22Rv1 (cell line): ENCODE measurements at regions not wholly inside any gene's neighbourhood (a gene's known extent, or its start where the extent isn't known, plus 50 kb on each side); places are given as distances from the start of the nearest gene placed in this dataset.

Experiments
- ZFX ChIP-seq: fragments of 450-650 bp; IDR thresholded peaks from 2 replicates; pipeline ENCODE4 v1.6.1; 2017; ENCODE audit warnings: antibody characterized with exemption, borderline replicate concordance
- TF ChIP-seq, protein P1 (sequence below): fragments of 450-650 bp; IDR thresholded peaks from 2 replicates; pipeline ENCODE4 v1.5.1; 2017; ENCODE audit warnings: mild to moderate bottlenecking

DNA sequence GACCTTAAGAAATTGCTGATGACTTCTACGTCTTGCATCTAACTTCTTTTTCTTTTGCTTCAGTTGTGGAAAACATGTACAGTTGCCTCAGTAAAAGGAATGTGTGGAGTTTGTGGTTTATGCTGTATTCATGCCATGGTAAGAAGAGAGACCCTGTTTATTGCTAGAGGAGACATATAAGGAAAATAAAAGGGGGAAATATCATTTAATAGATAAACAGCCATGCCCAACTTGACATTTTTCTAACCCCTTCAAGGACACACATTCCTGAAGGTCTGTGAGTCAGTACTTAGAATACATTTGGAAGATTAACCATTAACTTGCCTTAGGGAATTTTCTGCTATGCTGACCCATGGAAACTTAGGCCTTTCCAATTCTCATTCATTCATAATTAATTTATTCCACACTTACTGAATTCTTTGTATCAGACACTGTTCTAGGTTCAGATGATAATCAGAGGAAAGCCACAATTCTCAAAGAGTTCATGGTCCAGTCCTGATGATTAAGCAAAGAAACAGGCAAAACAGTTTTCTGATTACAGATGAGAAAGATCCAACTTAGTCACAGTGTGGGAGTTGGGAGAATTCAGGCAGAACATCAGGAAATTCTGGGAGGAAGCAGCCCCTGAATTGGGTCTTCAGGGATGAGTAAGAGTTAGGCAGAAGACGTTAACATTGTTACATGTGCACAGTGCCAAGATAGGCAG lies 329.8 kb upstream of the RASGRP1 start:
- TF ChIP-seq, protein P1, sequence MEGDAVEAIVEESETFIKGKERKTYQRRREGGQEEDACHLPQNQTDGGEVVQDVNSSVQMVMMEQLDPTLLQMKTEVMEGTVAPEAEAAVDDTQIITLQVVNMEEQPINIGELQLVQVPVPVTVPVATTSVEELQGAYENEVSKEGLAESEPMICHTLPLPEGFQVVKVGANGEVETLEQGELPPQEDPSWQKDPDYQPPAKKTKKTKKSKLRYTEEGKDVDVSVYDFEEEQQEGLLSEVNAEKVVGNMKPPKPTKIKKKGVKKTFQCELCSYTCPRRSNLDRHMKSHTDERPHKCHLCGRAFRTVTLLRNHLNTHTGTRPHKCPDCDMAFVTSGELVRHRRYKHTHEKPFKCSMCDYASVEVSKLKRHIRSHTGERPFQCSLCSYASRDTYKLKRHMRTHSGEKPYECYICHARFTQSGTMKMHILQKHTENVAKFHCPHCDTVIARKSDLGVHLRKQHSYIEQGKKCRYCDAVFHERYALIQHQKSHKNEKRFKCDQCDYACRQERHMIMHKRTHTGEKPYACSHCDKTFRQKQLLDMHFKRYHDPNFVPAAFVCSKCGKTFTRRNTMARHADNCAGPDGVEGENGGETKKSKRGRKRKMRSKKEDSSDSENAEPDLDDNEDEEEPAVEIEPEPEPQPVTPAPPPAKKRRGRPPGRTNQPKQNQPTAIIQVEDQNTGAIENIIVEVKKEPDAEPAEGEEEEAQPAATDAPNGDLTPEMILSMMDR: no peak
- no peak for TF ChIP-seq ZFX
